HG02840 (cell line): ENCODE measurements at regions not wholly inside any gene's neighbourhood (a gene's known extent, or its start where the extent isn't known, plus 50 kb on each side); places are given as distances from the start of the nearest gene placed in this dataset.

Experiments used
- ATAC-seq: cut with Tn5 transposase; IDR thresholded peaks from one replicate; pipeline ENCODE4 v1.9.1; 2021; ENCODE audit warnings: mild to moderate bottlenecking, moderate library complexity, moderate number of reproducible peaks; ENCODE audit not compliant: unreplicated experiment, low FRiP score

- no peak for ATAC-seq
These were observed 1576.8 kb upstream of the GOT2 start for GRCh38 chr16:60310846-60311445.

GRCh38 chr16:60304720-60305119 is 1570.6 kb upstream of the GOT2 start:
- ATAC-seq = no peak

- no peak for ATAC-seq
These were observed 1570.0 kb upstream of the GOT2 start for GRCh38 chr16:60304066-60304465.

GRCh38 chr16:60302676-60303075 is 1568.6 kb upstream of the GOT2 start:
- no peak for ATAC-seq

GRCh38 chr16:60302261-60302660 is 1568.1 kb upstream of the GOT2 start:
- ATAC-seq = no peak

- no peak for ATAC-seq
These were observed 1565.2 kb upstream of the GOT2 start for GRCh38 chr16:60299241-60299776.

- ATAC-seq = no peak
These were observed 1561.3 kb upstream of the GOT2 start for GRCh38 chr16:60295451-60295850.

- no peak for ATAC-seq
These were observed 1551.7 kb upstream of the GOT2 start for GRCh38 chr16:60285794-60286193.

GRCh38 chr16:60279061-60279665 is 1545.0 kb upstream of the GOT2 start:
- ATAC-seq = no peak

GRCh38 chr16:60274431-60275019 is 1540.4 kb upstream of the GOT2 start:
- ATAC-seq = no peak

GRCh38 chr16:60271781-60272180 is 1537.7 kb upstream of the GOT2 start:
- no peak for ATAC-seq

GRCh38 chr16:60271025-60271771 is 1537.1 kb upstream of the GOT2 start:
- ATAC-seq = no peak

GRCh38 chr16:60261425-60261824 is 1527.3 kb upstream of the GOT2 start:
- no peak for ATAC-seq

- no peak for ATAC-seq
These were observed 1525.8 kb upstream of the GOT2 start for GRCh38 chr16:60259956-60260355.

GRCh38 chr16:60246086-60246485 is 1512.0 kb upstream of the GOT2 start:
- ATAC-seq = no peak

GRCh38 chr16:60241671-60242070 is 1507.6 kb upstream of the GOT2 start:
- ATAC-seq = no peak

- ATAC-seq = no peak
These were observed 1496.5 kb upstream of the GOT2 start for GRCh38 chr16:60230666-60231065.

- ATAC-seq = no peak
These were observed 1491.4 kb upstream of the GOT2 start for GRCh38 chr16:60225541-60225940.

- ATAC-seq = no peak
These were observed 1483.7 kb upstream of the GOT2 start for GRCh38 chr16:60217787-60218186.

- no peak for ATAC-seq
These were observed 1480.2 kb upstream of the GOT2 start for GRCh38 chr16:60214311-60214710.

- ATAC-seq = no peak
These were observed 1472.4 kb upstream of the GOT2 start for GRCh38 chr16:60206516-60206915.
